AG09309 (cell line): ENCODE measurements at regions not wholly inside any gene's neighbourhood (a gene's known extent, or its start where the extent isn't known, plus 50 kb on each side); places are given as distances from the start of the nearest gene placed in this dataset.

ENCODE experiments used
- DNase-seq: peaks from one replicate; pipeline ENCODE4 v3.0.0-alpha.2; 2010; ENCODE audit warnings: low read depth
- H3K4me3 ChIP-seq: 2 replicates; pipeline ENCODE4 v1.5.1; 2011; ENCODE audit warnings: mild to moderate bottlenecking, low read depth, low read length, moderate library complexity; ENCODE audit not compliant: control insufficient read depth
- TF ChIP-seq, protein P1 (sequence below): IDR thresholded peaks from 2 replicates; pipeline ENCODE4 v1.5.1; 2011; ENCODE audit warnings: mild to moderate bottlenecking, low read depth, low read length, inconsistent platforms; ENCODE audit not compliant: insufficient read depth, control insufficient read depth; ENCODE audit errors: missing control alignments

DNA sequence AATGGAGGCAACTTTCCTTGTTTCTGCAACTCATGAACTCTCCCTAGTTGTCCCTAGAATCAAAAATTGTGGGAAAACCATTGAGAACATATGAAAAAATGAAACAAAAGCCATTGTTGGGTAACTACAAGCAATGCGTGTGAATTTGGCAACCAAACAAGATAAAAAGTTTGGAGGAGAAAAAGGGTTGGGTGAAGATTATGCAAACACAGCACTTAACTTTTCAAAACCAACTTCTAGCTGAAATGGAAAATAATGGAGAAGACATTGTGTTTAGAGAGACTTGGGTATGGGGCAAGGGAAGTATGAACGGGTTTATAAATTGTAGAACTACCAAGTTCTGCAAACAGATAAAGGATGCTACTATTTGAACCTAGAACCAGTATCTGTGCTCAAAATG lies 89.0 kb upstream of the SVIL start:
- no peak overlapping the region for H3K4me3 ChIP-seq
- DNase-seq, result no peak
- TF ChIP-seq, protein P1, sequence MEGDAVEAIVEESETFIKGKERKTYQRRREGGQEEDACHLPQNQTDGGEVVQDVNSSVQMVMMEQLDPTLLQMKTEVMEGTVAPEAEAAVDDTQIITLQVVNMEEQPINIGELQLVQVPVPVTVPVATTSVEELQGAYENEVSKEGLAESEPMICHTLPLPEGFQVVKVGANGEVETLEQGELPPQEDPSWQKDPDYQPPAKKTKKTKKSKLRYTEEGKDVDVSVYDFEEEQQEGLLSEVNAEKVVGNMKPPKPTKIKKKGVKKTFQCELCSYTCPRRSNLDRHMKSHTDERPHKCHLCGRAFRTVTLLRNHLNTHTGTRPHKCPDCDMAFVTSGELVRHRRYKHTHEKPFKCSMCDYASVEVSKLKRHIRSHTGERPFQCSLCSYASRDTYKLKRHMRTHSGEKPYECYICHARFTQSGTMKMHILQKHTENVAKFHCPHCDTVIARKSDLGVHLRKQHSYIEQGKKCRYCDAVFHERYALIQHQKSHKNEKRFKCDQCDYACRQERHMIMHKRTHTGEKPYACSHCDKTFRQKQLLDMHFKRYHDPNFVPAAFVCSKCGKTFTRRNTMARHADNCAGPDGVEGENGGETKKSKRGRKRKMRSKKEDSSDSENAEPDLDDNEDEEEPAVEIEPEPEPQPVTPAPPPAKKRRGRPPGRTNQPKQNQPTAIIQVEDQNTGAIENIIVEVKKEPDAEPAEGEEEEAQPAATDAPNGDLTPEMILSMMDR, result no peak

DNA sequence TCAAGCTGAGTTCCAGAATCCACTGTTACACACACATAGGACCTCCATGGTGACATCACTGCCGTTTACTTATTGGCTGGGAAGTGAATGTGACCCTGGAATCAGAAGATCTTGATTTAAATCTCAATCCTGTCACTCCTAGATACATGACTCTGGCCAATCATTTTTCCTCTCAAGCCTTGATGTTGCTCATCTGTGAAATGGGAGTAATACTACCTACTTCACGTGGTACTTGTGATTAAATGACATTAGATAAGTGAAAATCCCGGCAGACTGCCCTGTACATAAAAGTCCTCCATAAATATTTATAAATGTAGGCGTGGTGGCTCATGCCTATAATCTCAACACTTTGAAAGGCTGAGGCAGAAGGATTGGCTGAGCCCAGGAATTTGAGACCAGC lies 88.0 kb upstream of the SVIL start:
- TF ChIP-seq, protein P1, result no peak
- H3K4me3 ChIP-seq, result no peak overlapping the region
- no peak for DNase-seq

DNA sequence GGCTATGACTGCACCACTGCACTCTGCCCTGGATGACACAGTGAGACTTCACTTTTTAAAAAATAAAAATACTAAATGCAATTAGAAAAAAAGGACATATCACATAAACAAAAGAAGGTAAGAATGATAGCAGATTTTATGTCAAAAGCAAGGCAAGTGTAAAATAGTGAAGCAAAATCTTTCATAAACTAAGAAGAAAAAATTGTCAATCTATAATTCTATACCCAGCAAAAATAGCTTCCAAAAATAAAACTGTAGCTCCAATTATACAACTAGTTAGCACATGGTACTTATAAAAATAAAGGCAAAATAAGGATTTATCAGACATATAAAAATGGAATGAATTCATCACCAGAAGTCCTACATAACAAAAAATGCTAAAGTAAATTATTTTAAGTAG lies 85.4 kb upstream of the SVIL start:
- H3K4me3 ChIP-seq, result no peak overlapping the region
- TF ChIP-seq, protein P1, result no peak
- DNase-seq, result no peak

DNA sequence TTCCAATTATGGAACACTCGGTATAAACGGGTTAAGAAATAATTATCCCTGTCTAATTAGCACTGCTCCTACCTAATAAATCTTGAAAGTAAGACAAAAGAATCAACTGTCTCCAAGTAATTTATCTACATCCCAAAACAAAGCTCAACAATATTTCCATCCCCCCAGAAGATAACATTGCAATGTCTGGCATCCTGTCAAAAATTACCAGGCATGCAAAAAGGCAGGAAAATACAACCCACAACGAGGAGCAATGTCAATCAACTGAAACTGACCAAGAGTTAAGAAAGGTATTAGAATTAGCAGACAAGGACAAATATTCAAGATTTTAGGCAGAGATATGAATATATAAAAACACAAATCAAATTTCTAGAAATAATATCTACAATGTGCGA lies 84.5 kb upstream of the SVIL start:
- H3K4me3 ChIP-seq, result no peak overlapping the region
- TF ChIP-seq, protein P1, result no peak
- no peak for DNase-seq

DNA sequence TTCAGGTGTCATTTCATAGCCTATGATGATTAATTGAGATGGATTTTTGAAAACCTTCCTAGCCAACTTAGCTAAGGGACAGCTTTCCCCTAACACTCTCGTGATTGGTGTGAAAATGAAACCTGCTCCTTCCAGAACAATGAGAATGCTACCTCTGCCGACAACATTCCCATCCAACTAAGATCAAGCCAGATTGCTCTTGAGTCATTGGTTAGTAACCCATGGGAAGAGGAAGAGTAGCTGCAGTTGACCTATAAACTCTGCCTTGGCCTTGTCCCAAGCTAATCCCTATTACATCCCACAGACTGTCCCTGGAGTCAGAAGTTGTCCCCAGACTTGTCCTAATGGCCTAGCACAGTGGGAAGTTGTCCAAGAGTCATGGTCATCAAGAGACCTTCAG lies 80.5 kb upstream of the SVIL start:
- H3K4me3 ChIP-seq, result no peak overlapping the region
- TF ChIP-seq, protein P1, result no peak

DNA sequence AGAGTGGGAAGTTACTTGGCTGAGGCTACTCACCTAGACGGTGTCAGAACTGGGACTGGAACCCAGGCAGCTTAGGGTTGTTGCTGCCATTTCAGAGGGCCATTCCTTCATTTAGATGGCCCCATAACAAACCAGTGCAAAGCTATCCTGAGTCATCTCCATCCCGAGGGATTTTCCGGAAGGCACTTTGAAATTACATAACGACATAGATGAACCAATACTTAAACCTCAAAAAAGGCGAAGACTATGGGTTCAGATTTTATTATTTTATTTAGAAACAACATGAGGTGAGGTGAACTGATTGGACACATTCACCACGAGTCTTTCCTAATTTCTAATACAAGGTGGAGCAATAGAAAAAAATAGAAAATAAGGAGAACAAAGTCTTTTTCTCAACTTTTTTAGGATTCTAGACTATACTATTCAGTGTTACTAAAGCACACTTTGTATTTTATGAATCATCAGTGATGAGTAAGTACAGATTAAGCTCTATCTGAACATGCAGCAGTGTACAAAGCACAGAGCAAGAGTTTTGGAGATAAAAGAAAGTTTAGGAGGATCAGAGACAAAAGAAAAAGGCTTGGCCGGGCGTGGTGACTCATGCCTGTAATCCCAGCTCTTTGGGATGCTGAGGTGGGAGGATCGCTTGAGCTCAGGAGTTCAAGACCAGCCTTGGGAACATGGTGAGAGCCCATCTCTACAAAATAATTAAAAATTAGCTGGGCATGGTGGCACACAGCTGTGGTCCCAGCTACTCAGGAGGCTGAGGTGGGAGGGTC lies 79.5 kb upstream of the SVIL start:
- no peak overlapping the region for H3K4me3 ChIP-seq
- TF ChIP-seq, protein P1, result no peak
- peak; percentile 79 for DNase-seq

More for the DNA sequence above, 80.5 kb upstream of the SVIL start:
- no peak for DNase-seq
